Hematopoietic multipotent progenitor cell treated with erythropoietin and hydrocortisone succinate and interleukin-3 and kit ligand, for 6 days (in vitro differentiated cells): ENCODE measurements at regions not wholly inside any gene's neighbourhood (a gene's known extent, or its start where the extent isn't known, plus 50 kb on each side); places are given as distances from the start of the nearest gene placed in this dataset.
"Not testable (repeated sequence)": the region's sequence is repeated elsewhere in the genome, so short reads cannot be mapped to it uniquely, and the experiment has no call there.

Experiments
- DNase-seq: peaks from one replicate; pipeline ENCODE4 v3.0.0-alpha.2; 2015

GRCh38 chr14:53655080-53655785 lies 301.4 kb downstream of the BMP4 start:
- DNase-seq: no peak

GRCh38 chr14:53652068-53652467 lies 304.6 kb downstream of the BMP4 start:
- DNase-seq: no peak

GRCh38 chr14:53651096-53651740 lies 305.4 kb downstream of the BMP4 start:
- no peak for DNase-seq

- no peak for DNase-seq
These were observed 309.7 kb downstream of the BMP4 start for GRCh38 chr14:53646925-53647324.

- no peak for DNase-seq
These were observed 315.9 kb downstream of the BMP4 start for GRCh38 chr14:53640695-53641094.

GRCh38 chr14:53638966-53639365 lies 317.7 kb downstream of the BMP4 start:
- no peak for DNase-seq

- DNase-seq: no peak
These were observed 321.8 kb downstream of the BMP4 start for GRCh38 chr14:53634793-53635192.

- no peak for DNase-seq
These were observed 326.3 kb downstream of the BMP4 start for GRCh38 chr14:53630336-53630735.

GRCh38 chr14:53628732-53629430 lies 327.7 kb downstream of the BMP4 start:
- no peak for DNase-seq

- DNase-seq: no peak
These were observed 328.4 kb downstream of the BMP4 start for GRCh38 chr14:53628261-53628660.

- no peak for DNase-seq
These were observed 329.9 kb downstream of the BMP4 start for GRCh38 chr14:53626761-53627160.

- DNase-seq: no peak
These were observed 334.2 kb downstream of the BMP4 start for GRCh38 chr14:53622447-53622846.

- no peak for DNase-seq
These were observed 334.7 kb downstream of the BMP4 start for GRCh38 chr14:53621921-53622320.

GRCh38 chr14:53621433-53621832 lies 335.2 kb downstream of the BMP4 start:
- no peak for DNase-seq

- DNase-seq: no peak
These were observed 335.7 kb downstream of the BMP4 start for GRCh38 chr14:53620890-53621289.

GRCh38 chr14:53620317-53620716 lies 336.3 kb downstream of the BMP4 start:
- DNase-seq: no peak

GRCh38 chr14:53619691-53620231 lies 336.9 kb downstream of the BMP4 start:
- DNase-seq: no peak

GRCh38 chr14:53616536-53616935 lies 340.1 kb downstream of the BMP4 start:
- not testable (repeated sequence) for DNase-seq

GRCh38 chr14:53615252-53615651 lies 341.4 kb downstream of the BMP4 start:
- DNase-seq: no peak

- DNase-seq: no peak
These were observed 343.0 kb downstream of the BMP4 start for GRCh38 chr14:53613404-53614253.

- DNase-seq: no peak
These were observed 345.7 kb downstream of the BMP4 start for GRCh38 chr14:53610947-53611346.

- no peak for DNase-seq
These were observed 347.6 kb downstream of the BMP4 start for GRCh38 chr14:53609009-53609408.

GRCh38 chr14:53608369-53608768 lies 348.3 kb downstream of the BMP4 start:
- no peak for DNase-seq
